Prostate gland (tissue), 2 donors: ENCODE measurements at regions not wholly inside any gene's neighbourhood (a gene's known extent, or its start where the extent isn't known, plus 50 kb on each side); places are given as distances from the start of the nearest gene placed in this dataset.

Experiments used
- DNase-seq: peaks from one replicate; pipeline ENCODE4 v3.0.0-alpha.2; 2019; ENCODE audit warnings: low spot score
- H3K27ac ChIP-seq, 2 donors: fragments of 200-600 bp; sonication (generic); 2 replicates each; pipeline ENCODE4 v1.5.1; 2017 to 2019
- H3K27me3 ChIP-seq: fragments of 200-600 bp; sonication (generic); replicated peaks from 2 replicates; pipeline ENCODE4 v1.5.1; 2019; ENCODE audit not compliant: insufficient read depth
- H3K36me3 ChIP-seq, 2 donors: fragments of 200-600 bp; sonication (generic); 1 replicate in 1 of 2; 2 replicates in 1 of 2; pipeline versions ENCODE4 v1.5.1 to v1.8.1; 2017 to 2019
- H3K4me1 ChIP-seq: fragments of 200-600 bp; sonication (generic); replicated peaks from 2 replicates; pipeline ENCODE4 v1.5.1; 2019
- H3K4me3 ChIP-seq, 2 donors: fragments of 200-600 bp; sonication (generic); 2 replicates each; pipeline ENCODE4 v1.5.1; 2017 to 2019
- H3K9me3 ChIP-seq: fragments of 200-600 bp; sonication (generic); 2 replicates; pipeline ENCODE4 v1.5.1; 2017
- POLR2A ChIP-seq: fragments of 450-650 bp; IDR thresholded peaks from one replicate; pipeline ENCODE4 v1.6.1; 2016; ENCODE audit warnings: antibody characterized with exemption, mild to moderate bottlenecking
- WGBS: methylation state at CpG from one replicate; pipeline ENCODE4 v1.1.5; 2018; 5-methylcytosine and 5-hydroxymethylcytosine counted together
- intact Hi-C: fragments of 100-400 bp; cut with DNase I; formaldehyde crosslinking; loops from one replicate; pipeline ENCODE4 v1.14.2; 2022

DNA sequence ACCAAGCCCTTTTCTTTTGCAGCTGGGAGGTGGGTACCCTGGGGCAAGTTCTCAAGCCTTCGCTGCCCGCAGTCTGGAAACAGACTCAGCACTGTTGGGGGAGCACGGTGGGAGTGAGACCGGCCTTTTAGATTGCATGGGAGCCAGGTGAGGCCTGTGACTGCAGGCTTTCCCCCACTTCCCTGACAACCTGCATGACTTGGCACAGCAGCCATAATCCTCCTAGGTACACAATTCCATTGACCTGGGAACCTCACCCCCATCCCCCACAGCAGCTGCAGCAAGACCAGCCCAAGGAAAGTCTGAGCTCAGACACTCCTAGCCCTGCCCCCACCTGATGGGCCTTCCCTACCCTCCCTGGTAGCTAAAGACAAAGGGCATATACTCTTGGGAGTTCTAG, 52.2 kb upstream of the CCDC80 start:
- H3K27ac ChIP-seq: no peak overlapping the region
- H3K4me3 ChIP-seq: no peak overlapping the region
- H3K9me3 ChIP-seq: no peaks in the 10 kb centered on the region
- H3K4me1 ChIP-seq: no peaks in the 10 kb centered on the region
- 86% methylated on average over 4 of the region's 4 CpGs for WGBS
- no peaks in the 10 kb centered on the region for H3K27me3 ChIP-seq
- DNase-seq: no peak
- no peaks in the 10 kb centered on the region for H3K36me3 ChIP-seq
- no peak for TF ChIP-seq POLR2A
- intact Hi-C loops: no loop called here
